ENCODE measurements at regions not wholly inside any gene's neighbourhood (a gene's known extent, or its start where the extent isn't known, plus 50 kb on each side); places are given as distances from the start of the nearest gene placed in this dataset.

DNA sequence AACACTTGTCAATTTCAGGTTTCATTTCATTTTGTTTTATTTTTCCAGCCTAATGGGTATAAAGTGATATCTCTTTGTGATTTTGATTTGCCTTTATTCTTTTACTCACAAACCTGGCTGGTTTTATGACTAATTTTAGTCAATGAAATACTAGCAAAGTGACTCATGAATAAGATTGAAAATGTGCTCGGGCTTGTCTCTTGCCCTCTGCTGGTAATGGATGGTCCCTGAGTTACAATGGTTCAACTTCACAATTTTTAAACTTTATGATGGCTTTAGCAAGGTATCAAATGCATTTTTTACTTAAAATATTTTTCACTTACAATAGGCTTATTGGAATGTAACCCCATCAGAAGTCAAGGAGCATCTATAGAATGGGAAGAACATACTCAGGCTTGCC, 431.4 kb upstream of the CCNG1 start:
- no peak for DNase-seq (ENCODE audit: low spot score)
- H3K27ac ChIP-seq, result no peak overlapping the region
- TF ChIP-seq, protein P1, sequence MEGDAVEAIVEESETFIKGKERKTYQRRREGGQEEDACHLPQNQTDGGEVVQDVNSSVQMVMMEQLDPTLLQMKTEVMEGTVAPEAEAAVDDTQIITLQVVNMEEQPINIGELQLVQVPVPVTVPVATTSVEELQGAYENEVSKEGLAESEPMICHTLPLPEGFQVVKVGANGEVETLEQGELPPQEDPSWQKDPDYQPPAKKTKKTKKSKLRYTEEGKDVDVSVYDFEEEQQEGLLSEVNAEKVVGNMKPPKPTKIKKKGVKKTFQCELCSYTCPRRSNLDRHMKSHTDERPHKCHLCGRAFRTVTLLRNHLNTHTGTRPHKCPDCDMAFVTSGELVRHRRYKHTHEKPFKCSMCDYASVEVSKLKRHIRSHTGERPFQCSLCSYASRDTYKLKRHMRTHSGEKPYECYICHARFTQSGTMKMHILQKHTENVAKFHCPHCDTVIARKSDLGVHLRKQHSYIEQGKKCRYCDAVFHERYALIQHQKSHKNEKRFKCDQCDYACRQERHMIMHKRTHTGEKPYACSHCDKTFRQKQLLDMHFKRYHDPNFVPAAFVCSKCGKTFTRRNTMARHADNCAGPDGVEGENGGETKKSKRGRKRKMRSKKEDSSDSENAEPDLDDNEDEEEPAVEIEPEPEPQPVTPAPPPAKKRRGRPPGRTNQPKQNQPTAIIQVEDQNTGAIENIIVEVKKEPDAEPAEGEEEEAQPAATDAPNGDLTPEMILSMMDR (IDR thresholded peaks at IDR 0.05), result no peak
- H3K4me3 ChIP-seq, result no peak overlapping the region

DNA sequence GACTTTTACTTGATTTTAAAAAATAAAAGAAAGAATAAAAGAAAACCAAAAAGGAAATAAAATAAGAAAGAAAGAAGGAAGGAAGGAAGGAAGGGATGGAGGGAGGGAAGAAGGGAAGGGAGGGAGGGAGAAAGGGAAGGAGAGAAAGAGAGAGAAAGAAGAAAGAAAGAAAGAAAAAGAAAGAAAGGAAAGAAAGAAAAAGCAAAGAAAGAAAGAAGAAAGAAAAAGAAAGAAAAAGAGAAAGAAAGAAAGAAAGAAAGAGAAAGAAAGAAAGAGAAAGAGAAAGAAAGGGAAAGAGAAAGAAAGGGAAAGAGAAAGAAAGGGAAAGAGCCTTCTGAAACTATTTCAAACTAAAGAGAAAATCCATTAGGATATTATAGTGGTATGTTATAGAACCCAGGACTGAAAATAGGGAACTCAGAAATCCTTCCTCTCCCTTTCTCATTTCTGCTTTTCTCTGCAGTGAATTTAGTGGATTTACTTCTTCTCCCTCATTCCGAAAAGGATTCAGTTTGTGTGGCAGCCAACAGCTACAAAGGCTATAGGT, 414.7 kb upstream of the CCNG1 start:
- H3K27ac ChIP-seq, result no peak overlapping the region
- no peak overlapping the region for H3K4me3 ChIP-seq
- DNase-seq (ENCODE audit: low spot score), result no peak
- TF ChIP-seq, protein P1 (IDR thresholded peaks at IDR 0.05), result no peak

DNA sequence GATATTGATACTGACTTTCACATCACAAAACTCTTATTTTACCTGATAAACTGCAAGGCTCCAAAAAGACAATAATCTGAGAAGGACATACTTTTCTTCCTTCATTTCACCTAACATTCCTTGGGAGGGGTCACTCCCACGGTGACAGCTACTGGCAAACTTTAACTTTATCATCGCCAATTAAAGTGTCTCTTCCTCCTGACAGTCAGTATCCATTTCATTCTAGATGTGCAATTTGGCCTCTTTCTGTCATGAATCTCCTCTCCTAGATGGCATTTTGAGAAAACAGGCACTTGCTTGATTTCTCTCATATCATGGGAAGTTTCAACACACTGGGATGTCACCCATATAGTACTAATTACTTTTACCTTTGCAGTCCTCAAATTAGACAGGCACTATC, 413.5 kb upstream of the CCNG1 start:
- Histone ChIP-seq H3K4me3 (no peak overlapping the region), H3K27ac (no peak overlapping the region)
- DNase-seq (ENCODE audit: low spot score), result no peak
- TF ChIP-seq, protein P1 (IDR thresholded peaks at IDR 0.05), result no peak

DNA sequence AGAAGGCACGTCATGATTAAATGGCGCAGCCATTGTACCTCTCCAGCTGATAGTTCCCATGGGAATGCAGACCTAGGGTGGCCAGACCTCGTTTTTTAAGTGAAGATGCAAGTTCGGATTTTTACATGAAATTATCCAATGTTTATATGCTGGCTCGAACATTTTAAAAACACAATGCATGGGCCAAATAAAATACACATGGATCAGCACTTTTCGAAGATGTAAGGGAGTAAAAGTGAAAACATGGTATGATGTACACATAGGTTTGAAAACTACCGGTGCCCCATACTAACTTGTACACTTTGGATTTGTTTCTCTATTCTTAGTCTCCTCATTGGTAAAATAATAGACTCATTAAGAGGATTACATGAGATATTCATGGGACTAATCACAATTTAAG, 412.5 kb upstream of the CCNG1 start:
- no peak overlapping the region for H3K4me3 ChIP-seq
- TF ChIP-seq, protein P1 (IDR thresholded peaks at IDR 0.05), result no peak
- DNase-seq (ENCODE audit: low spot score), result no peak
- H3K27ac ChIP-seq, result no peak overlapping the region

DNA sequence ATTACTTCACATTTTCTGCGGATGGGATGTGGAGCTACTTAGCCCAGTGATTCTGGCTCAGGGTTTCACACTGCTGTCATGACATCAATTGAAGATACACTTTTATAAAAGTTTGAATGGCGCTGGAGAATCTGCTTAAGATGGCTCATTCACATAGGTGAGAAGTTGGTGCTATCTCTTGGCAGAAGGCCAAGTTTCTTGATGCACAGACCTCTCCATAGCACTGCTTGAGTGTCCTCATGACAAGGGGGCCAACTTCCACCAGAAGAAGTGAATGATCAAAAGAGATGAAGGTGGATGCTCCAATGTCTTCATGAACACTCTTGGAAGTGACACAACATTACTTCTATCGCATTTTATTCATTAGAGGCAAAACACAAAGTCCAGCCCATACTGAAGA, 403.7 kb upstream of the CCNG1 start:
- TF ChIP-seq, protein P1 (IDR thresholded peaks at IDR 0.05), result no peak
- no peak for DNase-seq (ENCODE audit: low spot score)
- H3K27ac ChIP-seq, result no peak overlapping the region
- H3K4me3 ChIP-seq, result no peak overlapping the region

DNA sequence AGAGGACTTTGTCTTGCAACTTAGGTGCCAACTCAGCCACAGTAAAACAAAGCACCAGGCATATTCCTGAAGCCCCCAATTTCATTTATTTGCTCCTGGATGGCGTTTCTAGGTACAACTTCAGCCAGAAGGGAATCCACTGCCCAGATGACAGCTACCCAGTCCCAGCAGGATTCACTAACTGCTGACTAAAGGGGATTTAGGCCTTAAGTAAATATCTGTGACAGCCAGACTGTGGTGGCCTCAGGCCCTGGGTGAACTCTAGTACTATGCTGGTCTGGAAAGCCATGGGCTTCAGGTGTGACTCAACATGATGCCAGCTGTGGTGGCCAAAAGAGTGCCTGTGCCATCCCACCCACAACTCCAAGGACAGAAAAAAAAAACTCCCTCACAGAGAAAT, 396.1 kb upstream of the CCNG1 start:
- no peak overlapping the region for H3K4me3 ChIP-seq
- DNase-seq (ENCODE audit: low spot score), result no peak
- H3K27ac ChIP-seq, result no peak overlapping the region
- TF ChIP-seq, protein P1 (IDR thresholded peaks at IDR 0.05), result no peak

DNA sequence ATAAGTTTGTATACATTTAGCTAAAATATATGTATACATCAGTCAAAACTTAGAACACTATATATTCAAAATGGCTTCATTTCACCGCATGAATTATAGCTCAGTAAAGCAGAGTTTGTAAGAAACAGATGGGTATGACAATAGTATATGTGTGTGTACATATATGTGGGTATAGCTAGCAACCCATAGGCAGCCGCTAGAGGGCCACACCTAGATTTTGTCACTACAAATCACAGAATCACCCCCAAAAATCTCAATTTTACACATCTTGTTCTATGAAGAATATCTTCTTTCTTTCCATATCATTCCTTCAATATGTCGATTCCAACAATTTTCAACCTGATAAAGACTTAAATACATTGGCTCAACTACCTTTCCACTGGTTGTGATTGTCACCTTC, 357.8 kb upstream of the CCNG1 start:
- no peak for DNase-seq (ENCODE audit: low spot score)
- TF ChIP-seq, protein P1 (IDR thresholded peaks at IDR 0.05), result no peak
- Histone ChIP-seq H3K4me3 (no peak overlapping the region), H3K27ac (no peak overlapping the region)
